HEK293T (cell line): ENCODE measurements at regions not wholly inside any gene's neighbourhood (a gene's known extent, or its start where the extent isn't known, plus 50 kb on each side); places are given as distances from the start of the nearest gene placed in this dataset.

ENCODE experiments used
- CTCF ChIA-PET: fragments of 350-600 bp; formaldehyde crosslinking; extraction: SDS; loops from one replicate; lab custom pipeline; 2021; ENCODE audit warnings: antibody characterized with exemption, inconsistent platforms; lab: Yijun Ruan, JAX
- POLR2A ChIA-PET: fragments of 350-600 bp; formaldehyde crosslinking; extraction: SDS; loops from one replicate; lab custom pipeline; 2020; ENCODE audit warnings: antibody characterized with exemption, inconsistent platforms; lab: Yijun Ruan, JAX
- DNase-seq: peaks from one replicate; pipeline ENCODE4 v3.0.0; 2012; ENCODE audit warnings: mixed read lengths; ENCODE audit errors: extremely low spot score
- ARNT ChIP-seq: fragments of 450-650 bp; IDR thresholded peaks from 2 replicates; pipeline ENCODE4 v1.6.1; 2017; ENCODE audit warnings: mild to moderate bottlenecking
- BHLHE40 ChIP-seq: fragments of 450-650 bp; IDR thresholded peaks from 2 replicates; pipeline ENCODE4 v1.6.1; 2016; ENCODE audit warnings: mild to moderate bottlenecking, moderate library complexity, borderline replicate concordance
- CTBP1 ChIP-seq: fragments of 450-650 bp; IDR thresholded peaks from 2 replicates; pipeline ENCODE4 v1.6.1; 2016; ENCODE audit warnings: borderline replicate concordance
- ELF4 ChIP-seq: fragments of 450-650 bp; IDR thresholded peaks from 2 replicates; pipeline ENCODE4 v1.6.1; 2017; ENCODE audit warnings: antibody characterized with exemption
- FOXA1 ChIP-seq: fragments of 450-650 bp; IDR thresholded peaks from 2 replicates; pipeline ENCODE4 v1.6.1; 2016; ENCODE audit warnings: mild to moderate bottlenecking
- FOXK2 ChIP-seq: fragments of 450-650 bp; IDR thresholded peaks from 2 replicates; pipeline ENCODE4 v1.6.1; 2016; ENCODE audit warnings: mild to moderate bottlenecking
- FOXM1 ChIP-seq: fragments of 450-650 bp; IDR thresholded peaks from 2 replicates; pipeline ENCODE4 v1.6.1; 2017; ENCODE audit warnings: mild to moderate bottlenecking, borderline replicate concordance
- HDGF ChIP-seq: fragments of 450-650 bp; IDR thresholded peaks from 2 replicates; pipeline ENCODE4 v1.6.1; 2017; ENCODE audit warnings: antibody characterized with exemption, borderline replicate concordance
- L3MBTL2 ChIP-seq: fragments of 450-650 bp; conservative IDR thresholded peaks from 2 replicates; pipeline ENCODE4 v1.6.1; 2016; ENCODE audit warnings: mild to moderate bottlenecking
- LEF1 ChIP-seq: fragments of 450-650 bp; IDR thresholded peaks from 2 replicates; pipeline ENCODE4 v1.6.1; 2017; ENCODE audit warnings: mild to moderate bottlenecking, borderline replicate concordance
- NFRKB ChIP-seq: fragments of 450-650 bp; IDR thresholded peaks from 2 replicates; pipeline ENCODE4 v1.6.1; 2016; ENCODE audit warnings: mild to moderate bottlenecking, moderate library complexity
- SP1 ChIP-seq: fragments of 450-650 bp; IDR thresholded peaks from 2 replicates; pipeline ENCODE4 v1.6.1; 2017
- SUZ12 ChIP-seq: fragments of 450-650 bp; IDR thresholded peaks from 2 replicates; pipeline ENCODE4 v1.6.1; 2016; ENCODE audit warnings: mild to moderate bottlenecking
- TARDBP ChIP-seq: fragments of 450-650 bp; IDR thresholded peaks from 2 replicates; pipeline ENCODE4 v1.6.1; 2016
- ZNF384 ChIP-seq: fragments of 450-650 bp; IDR thresholded peaks from 2 replicates; pipeline ENCODE4 v1.6.1; 2016
- TF ChIP-seq, protein P1 (sequence below): fragments of 450-650 bp; IDR thresholded peaks from 2 replicates; pipeline ENCODE4 v1.6.1; 2016

DNA sequence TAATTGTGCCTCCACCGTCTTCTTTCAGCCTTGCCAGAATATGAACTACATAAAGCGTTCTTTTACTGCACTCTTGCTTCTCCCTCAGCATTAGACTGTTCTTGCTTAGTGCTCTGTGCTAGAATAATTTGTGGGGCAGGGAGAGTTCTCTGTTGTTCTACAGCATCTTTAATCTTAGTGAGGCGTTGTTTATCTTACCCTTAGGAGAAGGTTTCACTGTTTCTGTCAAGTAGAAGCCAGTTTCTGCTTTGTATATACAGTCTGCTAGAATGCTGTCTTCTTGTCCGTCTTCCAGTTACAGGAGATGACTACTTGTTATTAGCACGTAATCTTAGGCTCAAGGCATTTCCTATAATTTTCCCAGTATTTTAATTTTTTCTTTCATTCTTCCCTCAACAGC is 458.0 kb downstream of the FLRT2 start:
- DNase-seq: no peak
- POLR2A ChIA-PET: no interaction called here
- CTCF ChIA-PET: no interaction called here
- TF ChIP-seq BHLHE40 (no peak), FOXA1 (no peak), CTBP1 (no peak)

- CTCF ChIA-PET: no interaction called here
- no peak for DNase-seq
- TF ChIP-seq NFRKB (no peak), SUZ12 (no peak), ELF4 (no peak), FOXA1 (no peak), BHLHE40 (no peak), CTBP1 (no peak), ZNF384 (no peak), ARNT (no peak), FOXK2 (no peak), TARDBP (no peak), SP1 (no peak)
- TF ChIP-seq, protein P1, sequence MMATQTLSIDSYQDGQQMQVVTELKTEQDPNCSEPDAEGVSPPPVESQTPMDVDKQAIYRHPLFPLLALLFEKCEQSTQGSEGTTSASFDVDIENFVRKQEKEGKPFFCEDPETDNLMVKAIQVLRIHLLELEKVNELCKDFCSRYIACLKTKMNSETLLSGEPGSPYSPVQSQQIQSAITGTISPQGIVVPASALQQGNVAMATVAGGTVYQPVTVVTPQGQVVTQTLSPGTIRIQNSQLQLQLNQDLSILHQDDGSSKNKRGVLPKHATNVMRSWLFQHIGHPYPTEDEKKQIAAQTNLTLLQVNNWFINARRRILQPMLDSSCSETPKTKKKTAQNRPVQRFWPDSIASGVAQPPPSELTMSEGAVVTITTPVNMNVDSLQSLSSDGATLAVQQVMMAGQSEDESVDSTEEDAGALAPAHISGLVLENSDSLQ: no peak
- POLR2A ChIA-PET: no interaction called here
These were observed 457.3 kb downstream of the FLRT2 start for GRCh38 chr14:85987292-85987691.

GRCh38 chr14:85978582-85979250 is 448.8 kb downstream of the FLRT2 start:
- CTCF ChIA-PET: no interaction called here
- DNase-seq: no peak
- POLR2A ChIA-PET: no interaction called here
- TF ChIP-seq ELF4: no peak
- no peak for TF ChIP-seq HDGF
- no peak for TF ChIP-seq FOXK2
- TF ChIP-seq TARDBP: no peak
- TF ChIP-seq, protein P1: no peak
- no peak for TF ChIP-seq SP1
- no peak for TF ChIP-seq L3MBTL2
- no peak for TF ChIP-seq FOXM1
- no peak for TF ChIP-seq SUZ12
- TF ChIP-seq LEF1: no peak
- no peak for TF ChIP-seq ZNF384
- no peak for TF ChIP-seq ARNT
- no peak for TF ChIP-seq CTBP1
- TF ChIP-seq FOXA1: no peak
- no peak for TF ChIP-seq BHLHE40
- TF ChIP-seq NFRKB: no peak

DNA sequence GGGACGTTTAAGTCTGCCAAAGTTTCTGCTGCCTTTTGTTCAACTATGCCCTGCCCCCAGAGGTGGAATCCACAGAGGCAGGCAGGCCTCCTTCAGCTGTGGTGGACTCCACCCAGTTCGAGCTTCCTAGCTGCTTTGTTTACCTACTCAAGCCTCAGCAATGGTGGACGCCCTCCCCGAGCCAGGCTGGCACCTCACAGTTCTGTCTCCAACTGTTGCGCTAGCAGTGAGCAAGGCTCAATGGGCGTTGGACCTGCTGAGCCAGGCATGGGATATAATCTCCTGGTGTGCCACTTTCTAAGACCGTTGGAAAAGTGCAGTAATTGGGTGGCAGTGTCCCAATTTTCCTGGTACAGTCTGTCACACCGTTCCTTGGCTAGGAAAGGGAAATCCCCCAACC is 444.7 kb downstream of the FLRT2 start:
- no peak for DNase-seq
- POLR2A ChIA-PET: no interaction called here
- CTCF ChIA-PET: no interaction called here
- TF ChIP-seq SUZ12 (no peak), ZNF384 (no peak), SP1 (no peak), ARNT (no peak), CTBP1 (no peak), FOXK2 (no peak), BHLHE40 (no peak), L3MBTL2 (no peak), HDGF (no peak), FOXA1 (no peak), LEF1 (no peak), ELF4 (no peak), FOXM1 (no peak), TARDBP (no peak), NFRKB (no peak)
- TF ChIP-seq, protein P1: no peak

GRCh38 chr14:85963486-85963885 is 433.5 kb downstream of the FLRT2 start:
- ChIA-PET POLR2A (no interaction called here), CTCF (no interaction called here)
- TF ChIP-seq LEF1: no peak
- TF ChIP-seq L3MBTL2: no peak
- TF ChIP-seq, protein P1: no peak
- TF ChIP-seq FOXM1: no peak
- TF ChIP-seq ELF4: no peak
- no peak for TF ChIP-seq FOXK2
- no peak for TF ChIP-seq SP1
- TF ChIP-seq HDGF: no peak
- TF ChIP-seq NFRKB: no peak
- TF ChIP-seq TARDBP: no peak
- TF ChIP-seq SUZ12: no peak
- no peak for TF ChIP-seq CTBP1
- no peak for TF ChIP-seq ZNF384
- TF ChIP-seq ARNT: no peak
- no peak for TF ChIP-seq FOXA1
- no peak for TF ChIP-seq BHLHE40
- no peak for DNase-seq
